Endodermal cell (in vitro differentiated cells): ENCODE measurements at regions not wholly inside any gene's neighbourhood (a gene's known extent, or its start where the extent isn't known, plus 50 kb on each side); places are given as distances from the start of the nearest gene placed in this dataset.
"Not testable (repeated sequence)": the region's sequence is repeated elsewhere in the genome, so short reads cannot be mapped to it uniquely, and the experiment has no call there.

Source experiments
- DNase-seq: peaks from one replicate; pipeline ENCODE4 v3.0.0-alpha.2; 2017
- H3K27ac ChIP-seq: 2 replicates; pipeline ENCODE4 v1.5.1; 2013; ENCODE audit warnings: mild to moderate bottlenecking, low read depth, low read length, moderate library complexity
- H3K27me3 ChIP-seq: 2 replicates; pipeline ENCODE4 v1.6.1; 2013; ENCODE audit warnings: mild to moderate bottlenecking, low read length, moderate library complexity; ENCODE audit not compliant: insufficient read depth, control insufficient read depth, poor library complexity, severe bottlenecking
- H3K36me3 ChIP-seq: 2 replicates; pipeline ENCODE4 v1.7.0; 2013; ENCODE audit warnings: mild to moderate bottlenecking, low read length, moderate library complexity; ENCODE audit not compliant: control insufficient read depth, insufficient read depth
- H3K4me1 ChIP-seq: one replicate; pipeline ENCODE4 v1.7.0; 2013; ENCODE audit warnings: low read length; ENCODE audit not compliant: control insufficient read depth, insufficient read depth
- H3K4me3 ChIP-seq: 2 replicates; pipeline ENCODE4 v1.5.1; 2013; ENCODE audit warnings: mild to moderate bottlenecking, low read length, moderate library complexity
- H3K9ac ChIP-seq: 2 replicates; pipeline ENCODE4 v1.6.1; 2013; ENCODE audit warnings: mild to moderate bottlenecking, low read length, moderate library complexity; ENCODE audit not compliant: poor library complexity, severe bottlenecking; ENCODE audit errors: extremely low read depth
- H3K9me3 ChIP-seq: 2 replicates; pipeline ENCODE4 v1.6.1; 2013; ENCODE audit warnings: mild to moderate bottlenecking, low read length, moderate library complexity; ENCODE audit not compliant: control insufficient read depth
- H3K27ac Mint-ChIP-seq: 2 replicates; pipeline ENCODE4 v1.8.0; 2020; ENCODE audit warnings: mixed read lengths
- H3K27me3 Mint-ChIP-seq: 2 replicates; pipeline ENCODE4 v1.8.0; 2021; ENCODE audit warnings: mild to moderate bottlenecking, mixed read lengths; ENCODE audit not compliant: insufficient read depth
- H3K36me3 Mint-ChIP-seq: 2 replicates; pipeline ENCODE4 v1.8.0; 2020; ENCODE audit warnings: low read depth, mixed read lengths
- H3K4me1 Mint-ChIP-seq: 2 replicates; pipeline ENCODE4 v1.8.0; 2020; ENCODE audit warnings: mixed read lengths
- H3K4me3 Mint-ChIP-seq: 2 replicates; pipeline ENCODE4 v1.8.0; 2020; ENCODE audit warnings: mild to moderate bottlenecking, moderate library complexity, mixed read lengths
- H3K9me3 Mint-ChIP-seq: 2 replicates; pipeline ENCODE4 v1.8.0; 2020; ENCODE audit warnings: mild to moderate bottlenecking, mixed read lengths
- CTCF ChIP-seq: fragments of 200-600 bp; sonication (generic); conservative IDR thresholded peaks from 2 replicates; pipeline ENCODE4 v1.5.0; 2021; ENCODE audit warnings: antibody characterized with exemption, mild to moderate bottlenecking
- WGBS, 2 experiments: methylation state at CpG; one replicate each; pipeline versions ENCODE4 v1.1.5 to v1.1.7; 2013; ENCODE audit warnings: missing lambda C conversion rate in 2 of 2, mixed read lengths in 1 of 2; ENCODE audit not compliant: insufficient coverage in 1 of 2, insufficient read length in 1 of 2; 5-methylcytosine and 5-hydroxymethylcytosine counted together

GRCh38 chr6:60754879-60755278 lies 1531.1 kb downstream of the KHDRBS2 start:
- Histone ChIP-seq H3K36me3 (no peaks in the 10 kb centered on the region), H3K4me3 (no peak overlapping the region), H3K4me1 (no peaks in the 10 kb centered on the region), H3K9me3 (no peaks in the 10 kb centered on the region), H3K27ac (no peak overlapping the region), H3K27me3 (no peaks in the 10 kb centered on the region), H3K9ac (no peak overlapping the region)
- Mint-ChIP-seq H3K27me3 (no peaks in the 10 kb centered on the region), H3K27ac (no peak overlapping the region), H3K9me3 (peaks cover 22% of the 10 kb centered on the region), H3K4me3 (no peak overlapping the region), H3K4me1 (no peaks in the 10 kb centered on the region), H3K36me3 (no peaks in the 10 kb centered on the region)
- no peak for DNase-seq
- peak; percentile 68 for TF ChIP-seq CTCF

- not testable (repeated sequence) for H3K4me1 Mint-ChIP-seq, H3K27ac Mint-ChIP-seq, H3K27ac ChIP-seq, H3K9me3 ChIP-seq, H3K4me3 Mint-ChIP-seq, DNase-seq, H3K36me3 Mint-ChIP-seq, H3K36me3 ChIP-seq, H3K9me3 Mint-ChIP-seq, H3K9ac ChIP-seq, H3K27me3 ChIP-seq, H3K4me1 ChIP-seq, H3K4me3 ChIP-seq, H3K27me3 Mint-ChIP-seq
- 95% methylated on average over 6 of the region's 7 CpGs; no CpG with 5 or more reads in 1 of the 2 experiments for WGBS, 2 experiments
These were observed 1535.5 kb downstream of the KHDRBS2 start for GRCh38 chr6:60750353-60751081.

GRCh38 chr6:60747765-60748556 lies 1538.1 kb downstream of the KHDRBS2 start:
- H3K27ac ChIP-seq, H3K9me3 ChIP-seq, H3K9me3 Mint-ChIP-seq, H3K27me3 ChIP-seq, DNase-seq, H3K4me1 ChIP-seq, H3K27me3 Mint-ChIP-seq, H3K36me3 Mint-ChIP-seq, H3K9ac ChIP-seq, H3K36me3 ChIP-seq, H3K27ac Mint-ChIP-seq, H3K4me3 ChIP-seq, H3K4me3 Mint-ChIP-seq, H3K4me1 Mint-ChIP-seq: not testable (repeated sequence)
- 80 to 100% methylated on average over 1 to 2 of the region's 2 CpGs for WGBS, 2 experiments

GRCh38 chr6:60737764-60738425 lies 1548.1 kb downstream of the KHDRBS2 start:
- not testable (repeated sequence) for H3K9me3 Mint-ChIP-seq, H3K36me3 Mint-ChIP-seq, H3K27me3 Mint-ChIP-seq, H3K9ac ChIP-seq, DNase-seq, H3K27me3 ChIP-seq, H3K9me3 ChIP-seq, H3K27ac Mint-ChIP-seq, H3K4me3 Mint-ChIP-seq, H3K27ac ChIP-seq, H3K36me3 ChIP-seq, H3K4me1 ChIP-seq, H3K4me3 ChIP-seq
- WGBS, 2 experiments, result 69 to 85% methylated on average over 2 of the region's 2 CpGs
- H3K4me1 Mint-ChIP-seq, result peaks cover 15% of the 10 kb centered on the region

GRCh38 chr6:60737315-60737714 lies 1548.7 kb downstream of the KHDRBS2 start:
- H3K9ac ChIP-seq, H3K4me1 ChIP-seq, H3K4me3 ChIP-seq, H3K27me3 Mint-ChIP-seq, H3K9me3 ChIP-seq, DNase-seq, H3K36me3 Mint-ChIP-seq, H3K27ac Mint-ChIP-seq, H3K27me3 ChIP-seq, H3K36me3 ChIP-seq, H3K4me3 Mint-ChIP-seq, H3K27ac ChIP-seq, H3K9me3 Mint-ChIP-seq: not testable (repeated sequence)
- 52 to 88% methylated on average over 4 to 6 of the region's 6 CpGs for WGBS, 2 experiments
- peaks cover 15% of the 10 kb centered on the region for H3K4me1 Mint-ChIP-seq

- H3K27ac Mint-ChIP-seq, H3K27ac ChIP-seq, DNase-seq, H3K4me1 ChIP-seq, H3K36me3 ChIP-seq, H3K27me3 ChIP-seq, H3K9me3 ChIP-seq, H3K36me3 Mint-ChIP-seq, H3K9ac ChIP-seq, H3K4me3 Mint-ChIP-seq, H3K27me3 Mint-ChIP-seq, H3K4me3 ChIP-seq, H3K9me3 Mint-ChIP-seq: not testable (repeated sequence)
- 98 to 100% methylated on average over 2 to 4 of the region's 5 CpGs for WGBS, 2 experiments
- peaks cover 11% of the 10 kb centered on the region for H3K4me1 Mint-ChIP-seq
These were observed 1562.1 kb downstream of the KHDRBS2 start for GRCh38 chr6:60723935-60724334.
